Effector memory CD4-positive, alpha-beta T cell (primary cell): ENCODE measurements at regions not wholly inside any gene's neighbourhood (a gene's known extent, or its start where the extent isn't known, plus 50 kb on each side); places are given as distances from the start of the nearest gene placed in this dataset.

Experiments
- DNase-seq, 3 donors: peaks; one replicate each; pipeline ENCODE4 v3.0.0-alpha.2; 2020
- H3K27ac ChIP-seq: 2 replicates; pipeline ENCODE4 v1.7.0; 2013; ENCODE audit warnings: mild to moderate bottlenecking, low read length, moderate library complexity; ENCODE audit not compliant: insufficient read depth, poor library complexity, severe bottlenecking
- H3K27me3 ChIP-seq: replicated peaks from 2 replicates; pipeline ENCODE4 v1.7.0; 2013; ENCODE audit warnings: mild to moderate bottlenecking, low read length; ENCODE audit not compliant: insufficient read depth, control insufficient read depth, poor library complexity, severe bottlenecking
- H3K36me3 ChIP-seq: 2 replicates; pipeline ENCODE4 v1.7.0; 2013; ENCODE audit warnings: mild to moderate bottlenecking, low read length, moderate library complexity; ENCODE audit not compliant: control insufficient read depth, insufficient read depth
- H3K4me1 ChIP-seq: 2 replicates; pipeline ENCODE4 v1.7.0; 2013; ENCODE audit warnings: low read length, mild to moderate bottlenecking; ENCODE audit not compliant: control insufficient read depth, insufficient read depth, poor library complexity, severe bottlenecking
- H3K4me3 ChIP-seq: 2 replicates; pipeline ENCODE4 v1.7.0; 2013; ENCODE audit warnings: low read length, low read depth, mild to moderate bottlenecking; ENCODE audit not compliant: insufficient read depth, poor library complexity, severe bottlenecking
- H3K9me3 ChIP-seq: 2 replicates; pipeline ENCODE4 v1.7.0; 2013; ENCODE audit warnings: mild to moderate bottlenecking, low read length, moderate library complexity; ENCODE audit not compliant: control insufficient read depth

DNA sequence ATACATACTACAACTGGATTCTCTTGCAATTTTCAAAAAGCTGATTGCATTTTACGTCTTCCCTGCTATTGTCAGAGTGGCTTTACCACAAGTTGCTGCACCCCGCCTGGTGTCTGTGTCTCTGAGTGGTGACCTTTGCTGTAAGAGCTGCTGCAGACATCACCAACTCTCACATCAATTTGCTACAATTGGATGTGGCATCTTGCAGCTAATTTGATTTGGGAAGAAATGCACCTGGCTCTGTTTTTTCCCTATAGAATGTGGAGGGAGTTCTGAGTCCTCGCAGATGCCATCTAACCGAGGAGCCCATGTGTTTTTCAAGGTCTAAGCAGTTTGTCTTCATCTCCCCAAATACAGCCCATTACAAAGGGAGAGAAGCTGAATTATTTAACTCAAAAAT lies 73.8 kb upstream of the PHOX2B start:
- Histone ChIP-seq H3K27ac (no peak overlapping the region), H3K4me1 (no peaks in the 10 kb centered on the region), H3K27me3 (no peaks in the 10 kb centered on the region), H3K9me3 (no peaks in the 10 kb centered on the region), H3K4me3 (no peak overlapping the region), H3K36me3 (no peaks in the 10 kb centered on the region)
- no peak for DNase-seq

DNA sequence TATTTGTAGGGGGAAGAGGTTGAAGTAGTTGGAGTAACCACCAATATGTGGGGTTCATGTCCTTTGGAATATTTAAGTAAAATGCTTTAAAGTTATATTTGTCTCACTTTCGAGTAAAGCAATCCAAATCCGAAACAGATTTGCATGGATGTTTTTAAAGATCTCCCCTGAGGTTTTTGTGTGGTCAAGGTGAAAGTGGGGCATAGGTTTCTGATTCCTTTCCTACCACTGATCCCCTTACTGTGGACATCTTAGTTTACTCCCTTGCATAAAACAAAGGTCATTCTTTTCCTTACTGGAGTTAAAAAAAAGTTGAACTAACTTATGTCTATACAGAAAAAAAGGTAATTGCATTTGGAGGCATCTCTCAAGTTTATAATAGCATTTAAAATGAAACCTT lies 71.9 kb upstream of the PHOX2B start:
- no peaks in the 10 kb centered on the region for H3K9me3 ChIP-seq
- H3K27ac ChIP-seq, result no peak overlapping the region
- H3K27me3 ChIP-seq, result no peaks in the 10 kb centered on the region
- DNase-seq, result no peak
- no peak overlapping the region for H3K4me3 ChIP-seq
- no peaks in the 10 kb centered on the region for H3K4me1 ChIP-seq
- H3K36me3 ChIP-seq, result no peaks in the 10 kb centered on the region

DNA sequence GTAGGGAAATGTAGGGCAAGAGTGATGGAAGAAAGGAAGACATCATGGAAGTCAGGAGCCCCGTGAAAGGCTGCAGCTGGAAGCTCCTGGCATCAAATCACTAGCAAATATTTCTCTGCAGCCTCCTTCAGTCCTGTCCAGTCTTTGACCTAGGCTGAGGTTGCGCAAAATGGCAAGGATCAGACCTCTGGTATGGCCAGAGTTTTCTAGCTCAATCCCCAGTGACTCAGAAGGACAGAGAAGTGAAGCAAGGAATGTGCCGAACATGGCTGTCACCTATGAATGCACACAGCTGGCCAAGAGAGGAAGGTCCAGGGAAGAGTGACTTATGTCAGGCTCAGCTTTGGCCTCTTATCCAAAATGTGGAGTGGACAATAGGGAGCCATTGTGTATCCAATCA lies 71.1 kb upstream of the PHOX2B start:
- Histone ChIP-seq H3K4me3 (no peak overlapping the region), H3K27me3 (no peaks in the 10 kb centered on the region), H3K4me1 (no peaks in the 10 kb centered on the region), H3K36me3 (no peaks in the 10 kb centered on the region), H3K27ac (no peak overlapping the region), H3K9me3 (no peaks in the 10 kb centered on the region)
- DNase-seq, result no peak

DNA sequence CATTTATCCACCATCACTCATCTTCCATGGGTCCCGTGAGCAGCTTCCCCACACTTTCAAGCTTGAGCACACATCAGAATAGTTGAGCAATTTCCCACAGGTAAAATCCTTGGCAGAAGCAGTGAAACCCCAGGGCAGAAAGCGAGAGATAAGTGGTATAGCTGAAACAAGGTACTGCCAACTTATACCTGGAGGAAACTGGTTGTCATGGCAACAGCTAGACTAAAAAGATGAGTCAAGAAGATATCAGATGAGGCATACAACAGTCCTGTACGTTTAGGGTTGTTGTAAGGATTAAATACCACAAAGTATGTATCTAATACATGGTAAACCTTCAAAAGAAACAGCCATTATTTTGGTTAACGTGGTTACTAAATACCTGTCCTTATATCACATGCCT lies 66.9 kb upstream of the PHOX2B start:
- Histone ChIP-seq H3K4me3 (no peak overlapping the region), H3K9me3 (no peaks in the 10 kb centered on the region), H3K36me3 (no peaks in the 10 kb centered on the region), H3K27me3 (no peaks in the 10 kb centered on the region), H3K27ac (no peak overlapping the region), H3K4me1 (no peaks in the 10 kb centered on the region)
- DNase-seq, result no peak

DNA sequence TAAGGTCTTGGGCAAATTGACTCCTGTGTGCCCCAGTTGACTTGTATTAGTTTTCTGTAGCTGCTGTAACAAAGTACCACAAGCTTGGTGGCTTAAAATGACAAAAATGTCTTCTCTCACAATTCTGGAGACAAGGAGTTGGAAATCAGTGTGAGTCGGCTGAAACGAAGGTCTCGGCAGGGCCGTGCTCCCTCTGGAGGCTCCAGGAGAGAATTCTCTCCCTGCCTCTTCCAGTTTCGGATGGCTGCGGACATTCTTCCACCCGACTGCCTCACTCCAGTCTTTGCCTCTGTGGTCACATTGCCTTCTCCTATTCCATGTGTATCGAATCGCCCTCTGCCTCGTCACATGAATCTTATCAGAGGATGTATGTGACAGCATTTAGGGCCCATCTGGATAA lies 66.0 kb upstream of the PHOX2B start:
- no peaks in the 10 kb centered on the region for H3K36me3 ChIP-seq
- DNase-seq, result no peak
- H3K4me3 ChIP-seq, result no peak overlapping the region
- no peaks in the 10 kb centered on the region for H3K9me3 ChIP-seq
- H3K4me1 ChIP-seq, result no peaks in the 10 kb centered on the region
- no peak overlapping the region for H3K27ac ChIP-seq
- no peaks in the 10 kb centered on the region for H3K27me3 ChIP-seq

DNA sequence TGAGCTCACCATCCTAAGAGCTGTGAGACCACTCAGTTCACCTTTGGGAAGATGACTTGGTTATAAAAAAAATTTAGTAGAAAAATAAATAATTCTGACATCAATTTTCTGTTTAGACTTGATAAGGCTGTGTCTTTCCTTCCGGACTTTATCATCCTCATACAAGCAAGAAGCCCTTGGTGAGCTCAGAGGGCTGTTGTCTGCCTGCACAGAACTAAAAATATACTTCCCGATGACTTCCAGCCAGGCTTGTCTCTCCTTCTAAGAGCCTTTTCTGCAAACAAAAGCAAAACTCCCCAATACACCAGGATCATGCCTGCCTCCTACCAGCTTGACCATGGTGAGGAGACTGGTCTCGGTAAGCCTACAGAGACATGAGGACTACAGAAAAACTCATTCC lies 58.3 kb upstream of the PHOX2B start:
- Histone ChIP-seq H3K4me1 (no peaks in the 10 kb centered on the region), H3K9me3 (no peaks in the 10 kb centered on the region), H3K4me3 (no peak overlapping the region), H3K27me3 (no peaks in the 10 kb centered on the region), H3K27ac (no peak overlapping the region), H3K36me3 (no peaks in the 10 kb centered on the region)
- DNase-seq, result no peak

DNA sequence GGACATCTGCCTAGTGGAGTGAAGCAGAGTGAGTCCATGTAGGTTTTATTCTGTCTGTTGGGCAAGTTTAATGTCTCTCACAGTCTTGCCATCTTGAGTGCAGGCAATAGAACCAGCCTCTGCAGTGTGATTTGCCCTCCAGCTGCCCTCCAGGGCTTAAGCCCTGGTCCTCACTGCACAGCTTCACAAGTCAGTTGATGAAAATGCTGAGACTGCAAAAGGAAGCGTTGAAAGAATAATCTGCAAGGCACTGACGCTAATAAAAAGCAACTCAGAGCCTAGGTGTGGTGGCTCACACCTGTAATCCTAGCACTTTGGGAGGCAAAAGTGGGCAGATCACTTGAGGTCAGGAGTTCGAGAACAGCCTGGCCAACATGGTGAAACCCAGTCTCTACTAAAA lies 54.1 kb upstream of the PHOX2B start:
- no peaks in the 10 kb centered on the region for H3K4me1 ChIP-seq
- H3K9me3 ChIP-seq, result no peaks in the 10 kb centered on the region
- H3K4me3 ChIP-seq, result no peak overlapping the region
- no peak for DNase-seq
- no peaks in the 10 kb centered on the region for H3K27me3 ChIP-seq
- no peak overlapping the region for H3K27ac ChIP-seq
- H3K36me3 ChIP-seq, result no peaks in the 10 kb centered on the region

DNA sequence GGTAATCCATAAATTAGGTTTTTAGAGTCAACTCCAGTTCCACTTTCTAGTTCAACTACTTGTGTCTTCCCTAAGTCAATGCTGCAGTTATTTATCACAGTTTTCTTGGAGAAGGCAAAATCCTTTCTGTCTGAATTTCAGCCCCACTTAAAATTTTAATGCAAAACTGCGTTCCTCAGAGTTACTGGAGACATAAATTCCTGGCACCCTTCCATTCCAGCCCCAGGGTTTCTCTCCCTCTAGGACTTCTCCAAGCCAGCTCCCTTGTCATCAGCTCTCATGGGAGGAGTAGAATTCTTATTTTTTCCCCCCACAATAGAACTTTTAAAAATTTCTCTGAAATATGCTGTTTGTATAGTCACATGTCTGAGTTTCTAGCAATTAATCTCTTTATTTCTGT lies 50.6 kb upstream of the PHOX2B start:
- no peak for DNase-seq
- no peak overlapping the region for H3K27ac ChIP-seq
- no peaks in the 10 kb centered on the region for H3K4me1 ChIP-seq
- no peak overlapping the region for H3K4me3 ChIP-seq
- H3K36me3 ChIP-seq, result no peaks in the 10 kb centered on the region
- H3K9me3 ChIP-seq, result no peaks in the 10 kb centered on the region
- H3K27me3 ChIP-seq, result no peaks in the 10 kb centered on the region
